Lower leg skin (tissue), 4 donors: ENCODE measurements at regions not wholly inside any gene's neighbourhood (a gene's known extent, or its start where the extent isn't known, plus 50 kb on each side); places are given as distances from the start of the nearest gene placed in this dataset.

Experiments used
- DNase-seq, 2 donors: peaks; one replicate each; pipeline ENCODE4 v3.0.0-alpha.2; 2019; ENCODE audit warnings: low spot score in 2 of 2
- H3K4me3 ChIP-seq: fragments of 200-600 bp; sonication (generic); 2 replicates; pipeline ENCODE4 v1.5.1; 2017; ENCODE audit warnings: mild to moderate bottlenecking, low read depth; ENCODE audit not compliant: poor library complexity, severe bottlenecking
- CTCF ChIP-seq, 3 donors: fragments of 450-650 bp; IDR thresholded peaks; one replicate each; pipeline ENCODE4 v1.5.1; 2016; ENCODE audit warnings: antibody characterized with exemption in 3 of 3, mild to moderate bottlenecking in 3 of 3, moderate library complexity in 2 of 3
- POLR2A ChIP-seq, 2 donors: fragments of 450-650 bp; IDR thresholded peaks; one replicate each; pipeline ENCODE4 v1.6.1; 2016 to 2017; ENCODE audit warnings: antibody characterized with exemption in 2 of 2, mild to moderate bottlenecking in 1 of 2, moderate library complexity in 1 of 2
- WGBS, 2 donors: methylation state at CpG; one replicate each; pipeline ENCODE4 v1.1.5; 2018; 5-methylcytosine and 5-hydroxymethylcytosine counted together
- intact Hi-C: fragments of 100-400 bp; cut with DNase I; formaldehyde crosslinking; loops from one replicate; pipeline ENCODE4 v1.15.0; 2023; ENCODE audit warnings: low total_unique reads

DNA sequence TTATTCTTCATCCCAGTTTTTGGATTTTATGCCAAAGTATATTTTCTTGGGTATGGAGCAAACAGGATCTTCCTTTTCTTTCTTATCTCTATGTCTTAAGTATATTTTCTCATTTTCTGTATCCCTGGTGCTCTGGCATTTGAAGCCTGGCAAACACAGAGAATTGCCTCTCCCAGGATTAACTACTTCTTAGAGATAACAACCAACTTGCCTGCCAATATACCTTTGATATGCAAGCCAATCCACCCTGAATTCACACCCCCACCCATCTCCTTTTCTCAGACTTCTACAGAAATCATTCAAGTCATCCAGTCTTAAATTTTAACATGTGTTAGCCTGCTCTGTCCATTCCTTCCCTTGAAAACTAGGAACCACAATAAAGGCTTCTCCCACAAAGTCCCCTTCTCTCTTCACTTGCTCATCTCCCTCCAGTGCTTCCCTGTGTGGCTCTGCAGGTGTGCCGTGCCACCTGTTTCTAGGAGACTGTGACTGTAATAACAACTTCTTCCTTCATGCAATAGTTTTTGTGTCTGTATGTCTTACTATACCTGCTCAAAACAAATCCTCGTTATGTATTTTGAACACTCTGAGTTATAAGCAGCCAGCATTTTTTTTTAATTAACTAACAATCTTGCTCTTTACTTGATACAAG, 649.7 kb upstream of the RIOK2 start:
- H3K4me3 ChIP-seq = no peak overlapping the region
- TF ChIP-seq CTCF (IDR thresholded peaks at IDR 0.05) = no peak
- no peak for TF ChIP-seq POLR2A (IDR thresholded peaks at IDR 0.05)
- intact Hi-C loops = no loop called here
- WGBS, 2 donors = 27 to 32% methylated on average over 2 of the region's 2 CpGs
- no peak for DNase-seq

DNA sequence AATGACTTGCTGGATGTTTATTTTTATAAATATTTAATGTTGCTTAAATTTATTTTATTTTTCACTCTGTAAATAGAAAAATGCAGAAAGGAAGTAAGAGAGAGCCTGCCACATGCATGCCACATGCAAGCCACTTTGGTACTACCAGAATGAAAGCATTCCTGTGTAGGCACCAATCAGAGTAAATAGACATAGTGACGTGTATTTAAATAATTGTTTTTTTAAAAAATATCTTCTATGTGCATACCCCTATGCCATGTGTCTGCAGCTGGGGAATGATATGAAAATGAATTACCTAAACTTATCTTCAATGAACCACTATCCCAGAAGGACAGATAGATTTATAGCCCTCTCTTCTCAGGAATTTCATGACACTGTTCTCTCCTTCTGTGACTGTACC, 651.5 kb upstream of the RIOK2 start:
- TF ChIP-seq CTCF (IDR thresholded peaks at IDR 0.05) (no peak), POLR2A (IDR thresholded peaks at IDR 0.05) (no peak)
- no peak for DNase-seq
- intact Hi-C loops = no loop called here
- 84 to 89% methylated on average over 1 of the region's 1 CpG for WGBS, 2 donors
- no peak overlapping the region for H3K4me3 ChIP-seq

GRCh38 chr5:97835112-97835511, 652.1 kb upstream of the RIOK2 start:
- H3K4me3 ChIP-seq = no peak overlapping the region
- WGBS, 2 donors = 65 to 71% methylated on average over 1 of the region's 1 CpG
- TF ChIP-seq POLR2A (IDR thresholded peaks at IDR 0.05) = no peak
- TF ChIP-seq CTCF (IDR thresholded peaks at IDR 0.05) = no peak
- intact Hi-C loops = no loop called here
- no peak for DNase-seq

GRCh38 chr5:97836816-97837215, 653.8 kb upstream of the RIOK2 start:
- intact Hi-C loops = no loop called here
- DNase-seq = no peak
- no peak for TF ChIP-seq CTCF (IDR thresholded peaks at IDR 0.05)
- TF ChIP-seq POLR2A (IDR thresholded peaks at IDR 0.05) = no peak
- no peak overlapping the region for H3K4me3 ChIP-seq
- WGBS, 2 donors = 88 to 93% methylated on average over 4 of the region's 4 CpGs

DNA sequence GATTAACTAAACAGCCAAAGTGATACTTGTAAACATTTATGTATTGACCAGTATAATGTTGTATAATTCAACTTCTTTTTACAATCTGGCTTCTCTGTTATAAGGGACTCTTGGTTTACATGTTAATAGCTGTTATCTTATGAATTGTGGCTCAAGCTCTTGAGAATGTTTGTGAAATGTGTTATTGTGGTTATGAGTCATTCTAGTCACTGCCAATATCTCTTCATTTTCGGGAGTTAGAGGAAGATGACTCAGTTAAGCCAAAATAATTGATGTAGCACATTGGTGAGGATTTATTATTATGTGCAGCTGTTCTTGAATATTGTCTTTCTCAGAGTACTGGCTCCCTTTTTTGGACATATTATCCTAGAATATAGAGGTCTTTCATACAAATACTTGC, 655.2 kb upstream of the RIOK2 start:
- no peak for TF ChIP-seq CTCF (IDR thresholded peaks at IDR 0.05)
- WGBS, 2 donors = 0% methylated on average over 1 of the region's 1 CpG
- intact Hi-C loops = no loop called here
- no peak overlapping the region for H3K4me3 ChIP-seq
- DNase-seq = no peak
